ENCODE measurements at regions not wholly inside any gene's neighbourhood (a gene's known extent, or its start where the extent isn't known, plus 50 kb on each side); places are given as distances from the start of the nearest gene placed in this dataset.

DNA sequence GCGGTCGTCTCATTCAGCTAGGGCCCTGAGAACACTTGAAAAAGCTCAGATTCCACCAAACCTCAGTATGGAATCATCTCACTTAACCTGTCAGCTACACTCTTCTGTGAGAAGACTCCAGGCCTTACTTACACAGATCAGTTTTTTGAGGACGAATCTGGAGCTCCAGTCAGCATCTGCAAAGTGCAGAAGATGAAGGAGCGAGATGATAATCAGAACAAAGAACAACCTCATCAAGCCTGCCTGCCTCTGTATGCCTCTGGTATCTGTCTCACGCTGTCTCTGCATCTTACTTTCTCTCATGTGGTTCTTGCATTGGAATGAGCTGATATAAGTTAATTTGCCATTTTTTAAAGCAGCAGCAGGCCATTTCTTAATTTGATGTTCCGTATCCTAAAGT, 444.1 kb upstream of the LRATD1 start:
- Histone ChIP-seq H3K4me2 (ENCODE audit: insufficient read depth, insufficient read length, low read length) (no peak overlapping the region), H3K56ac (ENCODE audit: insufficient read length, low read depth, low read length) (no peak overlapping the region), H2BK12ac (ENCODE audit: insufficient read length, low read depth, low read length) (no peak overlapping the region), H2AFZ (ENCODE audit: low read length) (no peak overlapping the region), H2BK20ac (ENCODE audit: low read depth, low read length, poor library complexity, severe bottlenecking) (no peak overlapping the region), H3K27me3 (ENCODE audit: insufficient read depth, low read length) (no peaks in the 10 kb centered on the region), H3T11ph (ENCODE audit: low read length) (no peak overlapping the region), H3K9ac (ENCODE audit: extremely low read depth, insufficient read length, low read length) (no peak overlapping the region), H3K23ac (ENCODE audit: insufficient read length, low read depth, low read length) (no peak overlapping the region), H3K79me1 (ENCODE audit: insufficient read depth, low read depth, low read length, poor library complexity, severe bottlenecking) (no peaks in the 10 kb centered on the region), H4K91ac (ENCODE audit: insufficient read length, low read depth, low read length) (no peak overlapping the region), H4K8ac (replicated peaks; ENCODE audit: insufficient read length, low read depth, low read length) (no peak overlapping the region), H3K14ac (ENCODE audit: insufficient read depth, low read length) (no peak overlapping the region), H3K4me1 (ENCODE audit: insufficient read depth, low read length) (no peaks in the 10 kb centered on the region), H3K4ac (ENCODE audit: low read depth, low read length) (no peak overlapping the region), H2AK5ac (ENCODE audit: insufficient read length, low read length) (no peak overlapping the region), H3K27ac (ENCODE audit: insufficient read length, low read depth, low read length) (no peak overlapping the region), H4K20me1 (ENCODE audit: control insufficient read depth, insufficient read depth, insufficient read length) (no peaks in the 10 kb centered on the region), H3K18ac (ENCODE audit: insufficient read length, low read depth, low read length) (no peak overlapping the region), H3K9me3 (ENCODE audit: control insufficient read depth, low read depth, low read length) (no peaks in the 10 kb centered on the region), H3K23me2 (ENCODE audit: insufficient read length, low read depth, low read length, poor library complexity, severe bottlenecking) (no peaks in the 10 kb centered on the region), H2BK15ac (ENCODE audit: low read depth, low read length) (no peak overlapping the region), H2BK120ac (ENCODE audit: low read depth, low read length, poor library complexity, severe bottlenecking) (no peak overlapping the region), H2BK5ac (ENCODE audit: insufficient read length, low read length) (no peak overlapping the region), H3K79me2 (ENCODE audit: insufficient read depth, low read length) (no peaks in the 10 kb centered on the region), H4K5ac (ENCODE audit: insufficient read length, low read depth, low read length) (no peak overlapping the region)
- TF ChIP-seq, protein P1, sequence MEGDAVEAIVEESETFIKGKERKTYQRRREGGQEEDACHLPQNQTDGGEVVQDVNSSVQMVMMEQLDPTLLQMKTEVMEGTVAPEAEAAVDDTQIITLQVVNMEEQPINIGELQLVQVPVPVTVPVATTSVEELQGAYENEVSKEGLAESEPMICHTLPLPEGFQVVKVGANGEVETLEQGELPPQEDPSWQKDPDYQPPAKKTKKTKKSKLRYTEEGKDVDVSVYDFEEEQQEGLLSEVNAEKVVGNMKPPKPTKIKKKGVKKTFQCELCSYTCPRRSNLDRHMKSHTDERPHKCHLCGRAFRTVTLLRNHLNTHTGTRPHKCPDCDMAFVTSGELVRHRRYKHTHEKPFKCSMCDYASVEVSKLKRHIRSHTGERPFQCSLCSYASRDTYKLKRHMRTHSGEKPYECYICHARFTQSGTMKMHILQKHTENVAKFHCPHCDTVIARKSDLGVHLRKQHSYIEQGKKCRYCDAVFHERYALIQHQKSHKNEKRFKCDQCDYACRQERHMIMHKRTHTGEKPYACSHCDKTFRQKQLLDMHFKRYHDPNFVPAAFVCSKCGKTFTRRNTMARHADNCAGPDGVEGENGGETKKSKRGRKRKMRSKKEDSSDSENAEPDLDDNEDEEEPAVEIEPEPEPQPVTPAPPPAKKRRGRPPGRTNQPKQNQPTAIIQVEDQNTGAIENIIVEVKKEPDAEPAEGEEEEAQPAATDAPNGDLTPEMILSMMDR (conservative IDR thresholded peaks at IDR 0.05), result no peak
- DNase-seq, result no peak
- H3K27me3 Mint-ChIP-seq (ENCODE audit: low read depth), result no peaks in the 10 kb centered on the region
- H3K36me3 Mint-ChIP-seq (ENCODE audit: insufficient read depth in 1 of 3, low read depth in 3 of 3), result no peaks in the 10 kb centered on the region
- no peaks in the 10 kb centered on the region for H3K4me1 Mint-ChIP-seq
- no CpG with 5 or more reads among the region's 6 CpGs for WGBS (ENCODE audit: extremely low coverage, insufficient read length, low lambda C conversion rate)
- no peaks in the 10 kb centered on the region for H3K9me3 Mint-ChIP-seq
- no peak overlapping the region for H3K27ac Mint-ChIP-seq
- no peak overlapping the region for H3K4me3 Mint-ChIP-seq
